ENCODE measurements at regions not wholly inside any gene's neighbourhood (a gene's known extent, or its start where the extent isn't known, plus 50 kb on each side); places are given as distances from the start of the nearest gene placed in this dataset.

DNA sequence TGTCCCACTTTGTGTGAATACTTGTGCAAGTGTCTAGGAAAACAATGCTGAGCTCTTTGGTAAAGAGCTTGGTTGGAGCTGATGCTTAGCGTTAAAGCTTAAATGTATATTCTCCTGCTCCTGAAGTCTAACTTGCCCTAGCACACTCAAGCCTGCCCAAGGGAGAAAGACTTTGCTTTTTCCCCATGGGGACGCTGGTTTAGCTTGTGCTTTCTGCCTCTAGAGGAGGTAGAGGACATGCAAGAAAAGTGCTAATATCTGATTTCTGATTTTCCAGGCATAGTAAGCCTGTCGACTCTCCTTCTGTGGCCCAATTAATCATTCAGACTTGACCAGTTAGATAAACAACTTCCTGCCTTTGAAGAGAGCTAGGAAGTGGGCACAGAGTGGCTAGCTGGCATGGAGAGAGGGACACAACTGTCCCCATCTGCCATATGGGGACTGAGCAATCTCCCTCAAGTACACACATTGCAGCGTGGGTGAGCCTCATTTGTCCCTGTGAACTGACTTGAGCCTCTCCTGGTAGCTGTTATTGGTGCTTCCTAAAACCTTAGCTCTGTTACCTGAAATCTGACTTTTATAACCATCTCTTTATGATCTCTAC is 348.4 kb downstream of the BRINP1 start:
- Histone ChIP-seq H3K36me3 (ENCODE audit: insufficient read depth, insufficient read length, low read length) (no peaks in the 10 kb centered on the region), H3K27me3 (ENCODE audit: insufficient read depth, insufficient read length) (no peaks in the 10 kb centered on the region), H3K4me3 (ENCODE audit: insufficient read length, low read depth) (no peak overlapping the region), H3K9me3 (ENCODE audit: insufficient read depth, low read length) (no peaks in the 10 kb centered on the region), H3K4me1 (ENCODE audit: insufficient read depth, insufficient read length) (no peaks in the 10 kb centered on the region), H3K9ac (ENCODE audit: insufficient read length, low read depth) (peak overlapping the region; percentile 8)
- no peak for DNase-seq (ENCODE audit: low read depth, low spot score)
- TF ChIP-seq SUZ12 (IDR thresholded peaks at IDR 0.05; ENCODE audit: extremely low read depth, insufficient read depth, insufficient read length) (no peak), ZNF274 (IDR thresholded peaks at IDR 0.05; ENCODE audit: low read depth, low read length) (no peak), YY1 (IDR thresholded peaks at IDR 0.05; ENCODE audit: insufficient read depth, insufficient read length) (no peak)

- H3K27me3 ChIP-seq (ENCODE audit: insufficient read depth, insufficient read length), result no peaks in the 10 kb centered on the region
- no peaks in the 10 kb centered on the region for H3K9me3 ChIP-seq (ENCODE audit: insufficient read depth, low read length)
- no peak overlapping the region for H3K9ac ChIP-seq (ENCODE audit: insufficient read length, low read depth)
- H3K4me3 ChIP-seq (ENCODE audit: insufficient read length, low read depth), result no peak overlapping the region
- H3K4me1 ChIP-seq (ENCODE audit: insufficient read depth, insufficient read length), result no peaks in the 10 kb centered on the region
- TF ChIP-seq ZNF274 (IDR thresholded peaks at IDR 0.05; ENCODE audit: low read depth, low read length) (no peak), SUZ12 (IDR thresholded peaks at IDR 0.05; ENCODE audit: extremely low read depth, insufficient read depth, insufficient read length) (no peak), YY1 (IDR thresholded peaks at IDR 0.05; ENCODE audit: insufficient read depth, insufficient read length) (no peak)
- DNase-seq (ENCODE audit: low read depth, low spot score), result no peak
- H3K36me3 ChIP-seq (ENCODE audit: insufficient read depth, insufficient read length, low read length), result no peaks in the 10 kb centered on the region
These were observed 343.1 kb downstream of the BRINP1 start for GRCh38 chr9:119026120-119026519.

DNA sequence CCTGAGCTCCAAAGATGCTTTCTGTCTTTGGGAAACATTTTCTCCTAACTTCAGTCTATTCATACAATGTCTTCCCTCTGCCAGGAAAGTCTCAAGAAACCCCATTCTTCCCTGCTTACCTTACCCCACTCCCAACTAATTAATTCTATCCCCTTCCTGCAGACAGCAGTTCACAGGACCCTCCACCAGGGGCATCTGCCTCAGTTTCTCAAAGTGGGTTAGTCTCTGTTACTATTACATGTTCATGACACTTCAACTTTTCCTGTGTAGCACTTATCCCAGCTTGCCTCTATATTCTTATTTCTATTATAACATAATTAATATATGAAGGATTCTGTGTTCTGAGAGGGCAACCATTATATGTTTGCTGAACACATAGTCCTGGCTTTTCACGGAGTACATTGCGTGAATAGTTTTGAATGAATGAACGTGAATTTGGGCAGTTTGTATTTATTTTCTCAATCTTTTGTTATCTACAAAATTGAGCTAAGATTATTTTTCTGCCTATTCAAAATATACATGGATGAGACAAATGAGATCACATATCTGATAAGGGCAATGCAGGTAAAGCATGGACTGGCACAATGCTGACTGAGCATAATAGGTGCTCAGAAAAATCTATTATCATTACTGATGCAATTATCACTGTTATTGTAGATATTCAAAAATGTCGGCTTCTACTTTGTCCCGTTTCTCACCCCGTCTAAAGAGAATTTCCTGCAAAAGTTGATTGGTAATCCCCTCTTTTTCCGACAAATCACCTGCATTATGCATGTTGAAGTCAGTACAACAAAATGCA is 341.1 kb downstream of the BRINP1 start:
- TF ChIP-seq YY1 (IDR thresholded peaks at IDR 0.05; ENCODE audit: insufficient read depth, insufficient read length), result no peak
- no peak for TF ChIP-seq SUZ12 (IDR thresholded peaks at IDR 0.05; ENCODE audit: extremely low read depth, insufficient read depth, insufficient read length)
- TF ChIP-seq ZNF274 (IDR thresholded peaks at IDR 0.05; ENCODE audit: low read depth, low read length), result no peak
- Histone ChIP-seq H3K9me3 (ENCODE audit: insufficient read depth, low read length) (no peaks in the 10 kb centered on the region), H3K36me3 (ENCODE audit: insufficient read depth, insufficient read length, low read length) (no peaks in the 10 kb centered on the region), H3K4me1 (ENCODE audit: insufficient read depth, insufficient read length) (no peaks in the 10 kb centered on the region), H3K4me3 (ENCODE audit: insufficient read length, low read depth) (no peak overlapping the region), H3K9ac (ENCODE audit: insufficient read length, low read depth) (no peak overlapping the region), H3K27me3 (ENCODE audit: insufficient read depth, insufficient read length) (no peaks in the 10 kb centered on the region)
- no peak for DNase-seq (ENCODE audit: low read depth, low spot score)

DNA sequence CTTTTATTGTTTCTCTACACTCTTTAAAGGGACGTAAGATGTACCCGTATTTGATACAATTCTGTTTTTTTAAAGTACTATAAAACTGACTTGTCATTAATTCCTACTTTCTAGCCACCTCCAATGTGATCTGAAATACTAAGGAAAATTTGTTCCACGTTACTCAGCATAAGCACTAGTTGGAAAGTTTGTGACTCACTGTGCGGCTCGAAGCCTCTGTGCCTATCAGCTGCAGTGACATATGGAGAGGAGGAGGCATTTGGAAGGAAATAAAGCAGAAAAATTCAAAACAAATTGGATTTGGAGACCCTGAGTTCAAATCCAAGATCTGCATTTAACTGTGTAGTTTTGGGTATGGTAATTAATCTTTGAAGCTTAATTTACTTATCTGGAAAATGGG is 339.3 kb downstream of the BRINP1 start:
- Histone ChIP-seq H3K4me3 (ENCODE audit: insufficient read length, low read depth) (no peak overlapping the region), H3K36me3 (ENCODE audit: insufficient read depth, insufficient read length, low read length) (no peaks in the 10 kb centered on the region), H3K9me3 (ENCODE audit: insufficient read depth, low read length) (no peaks in the 10 kb centered on the region), H3K27me3 (ENCODE audit: insufficient read depth, insufficient read length) (no peaks in the 10 kb centered on the region), H3K4me1 (ENCODE audit: insufficient read depth, insufficient read length) (no peaks in the 10 kb centered on the region), H3K9ac (ENCODE audit: insufficient read length, low read depth) (no peak overlapping the region)
- TF ChIP-seq ZNF274 (IDR thresholded peaks at IDR 0.05; ENCODE audit: low read depth, low read length), result no peak
- DNase-seq (ENCODE audit: low read depth, low spot score), result no peak

DNA sequence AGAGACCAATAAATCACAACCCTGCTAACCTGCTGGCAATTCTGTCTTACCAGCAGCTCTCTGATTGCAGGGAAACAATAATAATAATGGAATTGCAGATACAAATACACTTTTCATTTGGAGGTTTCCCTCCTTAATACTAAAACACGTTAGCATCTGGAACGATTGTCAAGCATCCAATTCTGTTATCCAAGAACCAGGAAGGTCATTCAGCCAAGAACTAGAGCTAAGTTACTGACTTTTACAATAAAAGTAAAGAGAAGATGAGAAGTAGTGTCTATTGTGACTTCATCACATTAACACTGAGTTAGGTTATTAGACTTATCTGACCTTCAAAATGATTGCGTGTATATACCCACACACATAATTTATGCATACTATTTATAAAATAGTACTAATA is 335.6 kb downstream of the BRINP1 start:
- DNase-seq (ENCODE audit: low read depth, low spot score), result no peak
- TF ChIP-seq ZNF274 (IDR thresholded peaks at IDR 0.05; ENCODE audit: low read depth, low read length) (no peak), YY1 (IDR thresholded peaks at IDR 0.05; ENCODE audit: insufficient read depth, insufficient read length) (no peak), SUZ12 (IDR thresholded peaks at IDR 0.05; ENCODE audit: extremely low read depth, insufficient read depth, insufficient read length) (no peak)
- Histone ChIP-seq H3K36me3 (ENCODE audit: insufficient read depth, insufficient read length, low read length) (no peaks in the 10 kb centered on the region), H3K9ac (ENCODE audit: insufficient read length, low read depth) (no peak overlapping the region), H3K4me3 (ENCODE audit: insufficient read length, low read depth) (no peak overlapping the region), H3K9me3 (ENCODE audit: insufficient read depth, low read length) (no peaks in the 10 kb centered on the region), H3K27me3 (ENCODE audit: insufficient read depth, insufficient read length) (no peaks in the 10 kb centered on the region), H3K4me1 (ENCODE audit: insufficient read depth, insufficient read length) (no peaks in the 10 kb centered on the region)

GRCh38 chr9:119036969-119037368 is 332.3 kb downstream of the BRINP1 start:
- Histone ChIP-seq H3K4me3 (ENCODE audit: insufficient read length, low read depth) (no peak overlapping the region), H3K27me3 (ENCODE audit: insufficient read depth, insufficient read length) (no peaks in the 10 kb centered on the region), H3K36me3 (ENCODE audit: insufficient read depth, insufficient read length, low read length) (no peaks in the 10 kb centered on the region), H3K9ac (ENCODE audit: insufficient read length, low read depth) (no peak overlapping the region), H3K4me1 (ENCODE audit: insufficient read depth, insufficient read length) (no peaks in the 10 kb centered on the region), H3K9me3 (ENCODE audit: insufficient read depth, low read length) (no peaks in the 10 kb centered on the region)
- DNase-seq (ENCODE audit: low read depth, low spot score), result no peak
- no peak for TF ChIP-seq ZNF274 (IDR thresholded peaks at IDR 0.05; ENCODE audit: low read depth, low read length)
- no peak for TF ChIP-seq YY1 (IDR thresholded peaks at IDR 0.05; ENCODE audit: insufficient read depth, insufficient read length)
- no peak for TF ChIP-seq SUZ12 (IDR thresholded peaks at IDR 0.05; ENCODE audit: extremely low read depth, insufficient read depth, insufficient read length)

DNA sequence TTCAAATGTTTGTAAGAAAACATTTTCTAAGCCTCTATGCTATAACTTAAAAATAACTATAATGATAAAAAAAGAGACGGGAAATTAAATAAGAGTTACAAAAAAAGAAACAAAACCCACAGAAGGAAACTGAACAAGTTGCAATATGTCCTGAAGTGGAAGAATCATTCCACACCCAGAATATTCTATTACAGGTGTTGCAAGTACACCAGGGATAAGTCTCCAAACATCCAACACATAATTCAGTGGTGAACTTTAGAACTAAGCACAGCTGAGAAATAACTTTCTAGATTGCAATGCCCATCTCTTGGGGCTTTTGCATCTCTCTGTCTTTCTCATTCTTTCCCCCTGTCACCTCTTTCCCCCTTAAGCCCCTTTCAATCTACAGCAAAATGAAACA is 325.2 kb downstream of the BRINP1 start:
- no peak overlapping the region for H3K9ac ChIP-seq (ENCODE audit: insufficient read length, low read depth)
- TF ChIP-seq SUZ12 (IDR thresholded peaks at IDR 0.05; ENCODE audit: extremely low read depth, insufficient read depth, insufficient read length), result no peak
- no peak for TF ChIP-seq ZNF274 (IDR thresholded peaks at IDR 0.05; ENCODE audit: low read depth, low read length)
- TF ChIP-seq YY1 (IDR thresholded peaks at IDR 0.05; ENCODE audit: insufficient read depth, insufficient read length), result no peak
- H3K27me3 ChIP-seq (ENCODE audit: insufficient read depth, insufficient read length), result no peaks in the 10 kb centered on the region
- no peak overlapping the region for H3K4me3 ChIP-seq (ENCODE audit: insufficient read length, low read depth)
- no peaks in the 10 kb centered on the region for H3K36me3 ChIP-seq (ENCODE audit: insufficient read depth, insufficient read length, low read length)
- H3K4me1 ChIP-seq (ENCODE audit: insufficient read depth, insufficient read length), result no peaks in the 10 kb centered on the region
- DNase-seq (ENCODE audit: low read depth, low spot score), result no peak
- H3K9me3 ChIP-seq (ENCODE audit: insufficient read depth, low read length), result no peaks in the 10 kb centered on the region
